GM21529 (cell line): ENCODE measurements at regions not wholly inside any gene's neighbourhood (a gene's known extent, or its start where the extent isn't known, plus 50 kb on each side); places are given as distances from the start of the nearest gene placed in this dataset.

Source experiments
- ATAC-seq: cut with Tn5 transposase; IDR thresholded peaks from one replicate; pipeline ENCODE4 v1.9.1; 2021; ENCODE audit not compliant: unreplicated experiment

- no peak for ATAC-seq
These were observed 408.9 kb upstream of the FBXO33 start for GRCh38 chr14:39841088-39841487.

- ATAC-seq, result peak; percentile 94
These were observed 395.8 kb upstream of the FBXO33 start for GRCh38 chr14:39827901-39828655.

GRCh38 chr14:39812532-39813320 is 380.5 kb upstream of the FBXO33 start:
- ATAC-seq, result no peak

GRCh38 chr14:39807271-39807670 is 375.0 kb upstream of the FBXO33 start:
- no peak for ATAC-seq

DNA sequence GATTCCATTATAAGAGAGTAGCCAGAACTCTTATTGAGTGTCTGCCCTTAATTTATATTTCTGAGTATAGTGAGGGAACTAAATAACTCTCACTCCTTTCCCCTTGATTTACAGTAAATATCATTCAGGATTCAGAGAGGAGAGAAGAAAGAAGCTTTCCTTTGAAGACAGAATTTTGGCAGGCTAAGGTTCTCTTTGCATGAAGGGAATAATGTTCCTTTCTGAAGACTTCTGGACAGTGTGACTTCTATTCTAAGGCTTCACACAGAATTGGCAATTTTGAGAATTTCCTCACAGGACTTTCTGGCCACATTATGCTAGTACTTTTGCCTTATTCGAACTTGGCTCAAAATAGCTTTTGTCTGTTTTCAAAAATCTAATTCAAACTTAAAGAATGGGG is 352.2 kb upstream of the FBXO33 start:
- ATAC-seq, result no peak

DNA sequence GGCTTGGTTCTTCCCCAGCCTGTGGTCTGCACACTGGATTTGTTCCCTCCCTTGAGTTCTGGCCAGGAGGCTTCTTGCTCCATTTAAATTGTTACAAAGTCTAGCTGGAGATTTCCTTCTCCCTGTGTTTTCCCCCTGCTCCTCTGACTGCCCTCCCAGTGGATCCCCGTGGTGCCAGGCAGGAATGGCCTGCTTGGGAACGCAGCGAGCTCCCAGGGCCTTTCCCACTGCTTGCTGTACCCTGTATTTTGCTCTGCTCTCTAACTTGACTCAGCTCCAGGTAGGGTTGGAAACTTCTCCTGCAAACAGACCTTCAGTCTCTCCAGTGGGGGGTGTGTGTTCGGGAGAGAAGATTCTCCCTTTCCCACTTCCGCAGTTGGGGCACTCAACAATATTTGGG is 349.2 kb upstream of the FBXO33 start:
- no peak for ATAC-seq

DNA sequence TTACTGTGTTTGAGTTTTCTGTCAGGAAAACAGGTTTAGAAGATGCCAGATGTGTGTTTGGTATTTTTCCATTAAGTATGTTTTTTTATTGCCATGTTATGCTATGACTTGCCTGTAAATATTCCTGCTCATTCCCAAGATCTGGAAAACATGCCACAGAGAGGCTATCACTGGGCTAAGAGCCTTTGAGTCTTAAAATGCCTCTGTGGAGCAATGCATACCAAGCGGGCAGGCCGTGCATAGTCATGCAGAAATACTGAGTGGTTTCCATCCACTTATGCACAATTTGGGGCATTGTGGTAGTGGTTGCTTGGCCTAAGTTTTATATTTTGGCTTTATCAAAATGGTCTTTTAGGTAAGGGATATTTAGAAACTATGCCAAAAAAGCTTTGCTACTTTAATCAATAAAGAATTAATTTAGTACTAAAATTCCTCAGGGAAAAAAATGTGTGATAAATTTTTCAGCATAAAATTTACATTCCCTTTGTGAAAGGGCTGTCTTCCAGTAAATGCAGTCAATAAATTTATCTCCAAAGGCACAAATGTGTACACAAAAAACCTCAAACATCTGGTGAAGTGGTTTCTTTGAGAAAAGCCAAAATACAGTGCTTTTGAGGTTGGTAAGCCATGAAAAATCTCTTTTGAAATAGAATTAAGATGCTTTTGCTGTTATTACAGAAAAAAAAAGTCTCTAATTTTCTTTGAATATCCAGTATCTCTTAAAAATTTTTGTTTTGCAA is 341.3 kb upstream of the FBXO33 start:
- no peak for ATAC-seq

- ATAC-seq, result no peak
These were observed 340.4 kb upstream of the FBXO33 start for GRCh38 chr14:39772627-39773026.

GRCh38 chr14:39768589-39768988 is 336.4 kb upstream of the FBXO33 start:
- peak; percentile 74 for ATAC-seq

DNA sequence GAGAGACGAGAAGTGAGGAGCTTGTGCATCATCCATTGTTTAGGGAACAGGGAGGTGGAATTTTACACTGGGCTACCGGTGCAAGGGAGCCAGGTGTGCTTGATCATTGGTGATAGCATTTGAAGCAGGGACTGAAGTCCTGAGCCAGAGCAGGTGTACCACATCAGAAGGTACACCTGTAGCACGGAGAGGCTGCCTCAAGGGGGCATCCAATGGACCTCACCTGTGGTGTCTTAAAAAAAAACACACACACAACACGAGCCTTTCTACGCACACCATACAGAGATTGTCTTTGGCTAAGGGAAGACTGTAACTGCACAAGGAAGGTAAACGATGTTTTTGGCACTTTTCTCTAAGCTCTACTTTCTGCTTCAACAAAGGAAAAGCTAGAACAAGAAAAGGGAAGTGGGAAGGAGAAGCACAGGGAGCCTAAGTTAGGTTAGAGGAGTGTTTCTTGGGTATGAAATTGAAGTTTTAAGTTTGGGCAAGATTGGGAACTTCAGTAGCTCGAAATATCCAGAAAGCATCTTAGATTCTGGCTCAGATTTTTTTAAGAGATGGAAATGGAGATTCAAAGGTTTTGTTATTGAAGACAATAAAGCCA is 334.3 kb upstream of the FBXO33 start:
- no peak for ATAC-seq

- ATAC-seq, result no peak
These were observed 333.4 kb upstream of the FBXO33 start for GRCh38 chr14:39765676-39766075.

DNA sequence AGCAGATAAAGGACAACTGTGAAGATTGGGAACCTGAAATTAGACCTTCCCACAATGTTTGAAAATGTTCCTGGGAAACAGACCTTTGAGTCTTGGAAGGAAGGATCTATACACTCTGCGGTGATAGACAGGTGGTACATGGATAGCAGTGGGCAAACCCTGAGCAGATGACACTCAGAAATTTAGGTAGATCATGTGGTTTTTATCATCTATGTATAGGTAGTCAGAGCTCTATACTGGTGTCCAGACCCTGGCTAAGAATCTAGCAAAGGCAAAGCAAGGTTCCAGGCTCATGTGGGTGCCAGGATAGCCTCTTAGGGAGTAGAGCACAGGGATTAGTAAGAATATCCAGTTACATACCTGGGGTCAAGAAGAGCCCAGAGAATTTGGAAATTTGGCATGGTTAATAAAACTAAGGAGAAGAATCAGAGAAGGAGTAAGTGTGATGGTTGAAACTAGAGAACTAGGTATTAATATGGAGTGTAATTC is 331.2 kb upstream of the FBXO33 start:
- no peak for ATAC-seq

GRCh38 chr14:39762576-39763401 is 330.6 kb upstream of the FBXO33 start:
- ATAC-seq, result peak; percentile 53

GRCh38 chr14:39755269-39755878 is 323.1 kb upstream of the FBXO33 start:
- ATAC-seq, result peak; percentile 56

DNA sequence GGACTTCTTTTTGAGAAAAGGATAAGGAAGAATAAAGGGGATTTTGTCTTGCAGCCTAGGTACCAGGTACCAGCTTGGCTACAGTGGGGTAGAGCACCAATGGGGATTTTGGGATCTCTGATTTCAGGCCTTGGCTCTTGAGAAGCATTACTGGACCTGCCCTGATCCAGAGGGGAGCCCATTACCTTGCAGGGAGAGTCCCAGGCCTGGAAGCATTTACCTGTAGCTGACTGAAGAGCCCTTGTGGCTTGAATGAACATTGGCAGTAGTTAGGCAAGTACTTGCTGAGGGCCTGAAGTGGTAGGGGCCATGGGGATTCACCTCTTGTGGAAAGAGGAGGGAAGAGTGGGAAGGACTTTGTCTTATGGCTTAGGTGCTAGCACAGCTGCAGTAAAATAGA is 308.2 kb upstream of the FBXO33 start:
- no peak for ATAC-seq

GRCh38 chr14:39739796-39740195 is 307.6 kb upstream of the FBXO33 start:
- no peak for ATAC-seq

GRCh38 chr14:39734306-39734705 is 302.1 kb upstream of the FBXO33 start:
- ATAC-seq, result no peak

DNA sequence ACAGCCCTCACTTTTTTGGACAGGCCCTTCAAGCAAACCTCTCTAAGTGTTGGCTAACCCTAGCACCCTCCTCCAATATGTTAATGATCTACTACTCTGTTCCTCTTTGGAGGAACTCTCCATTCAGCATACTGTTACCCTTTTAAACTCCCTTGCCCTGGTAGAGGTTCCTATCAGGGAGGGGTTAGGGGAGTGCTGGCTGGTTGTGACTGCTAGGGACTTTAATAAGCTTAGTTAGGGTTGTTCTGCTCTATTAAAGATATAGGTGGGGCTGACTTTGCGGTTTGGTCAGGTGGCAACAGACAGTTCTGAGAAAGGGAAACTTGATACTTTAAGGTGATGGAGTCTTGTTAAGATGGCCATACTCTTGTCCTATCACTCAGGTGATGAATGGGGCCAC is 301.5 kb upstream of the FBXO33 start:
- ATAC-seq, result no peak

GRCh38 chr14:39731912-39732311 is 299.7 kb upstream of the FBXO33 start:
- ATAC-seq, result no peak

DNA sequence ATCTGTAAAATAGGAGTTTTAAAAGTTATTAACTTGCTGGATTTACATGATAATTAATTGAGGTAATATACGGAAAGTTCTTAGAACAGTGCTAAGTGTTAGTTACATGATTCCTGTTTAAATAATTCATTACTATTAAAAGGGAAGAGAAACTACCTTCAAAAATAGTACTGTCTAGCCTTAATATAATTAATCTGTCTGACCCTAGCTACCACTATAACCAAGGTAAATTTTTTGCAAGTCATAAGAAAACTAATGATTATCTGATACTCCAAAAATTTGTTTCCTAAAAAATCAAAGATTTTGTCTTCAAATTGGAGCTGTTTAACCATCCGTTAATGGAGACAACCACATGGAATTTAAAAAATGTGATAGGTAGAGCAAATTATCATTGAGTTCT is 294.3 kb upstream of the FBXO33 start:
- no peak for ATAC-seq
